Mammary epithelial cell (primary cell): ENCODE measurements at regions not wholly inside any gene's neighbourhood (a gene's known extent, or its start where the extent isn't known, plus 50 kb on each side); places are given as distances from the start of the nearest gene placed in this dataset.

ENCODE experiments used
- EZH2 ChIP-seq: IDR thresholded peaks from 2 replicates; pipeline ENCODE4 v1.6.1; 2012; ENCODE audit warnings: low read length, inconsistent platforms, borderline replicate concordance
- TF ChIP-seq, protein P1 (sequence below), 2 donors: IDR thresholded peaks in 1 of 2; conservative IDR thresholded peaks in 1 of 2; 2 replicates each; pipeline ENCODE4 v1.5.1; 2011 to 2012; ENCODE audit warnings: inconsistent platforms in 2 of 2, low read length in 2 of 2, mild to moderate bottlenecking in 2 of 2, control low read depth in 1 of 2, low read depth in 1 of 2; ENCODE audit not compliant: insufficient read depth in 1 of 2; ENCODE audit errors: extremely low read depth in 1 of 2

DNA sequence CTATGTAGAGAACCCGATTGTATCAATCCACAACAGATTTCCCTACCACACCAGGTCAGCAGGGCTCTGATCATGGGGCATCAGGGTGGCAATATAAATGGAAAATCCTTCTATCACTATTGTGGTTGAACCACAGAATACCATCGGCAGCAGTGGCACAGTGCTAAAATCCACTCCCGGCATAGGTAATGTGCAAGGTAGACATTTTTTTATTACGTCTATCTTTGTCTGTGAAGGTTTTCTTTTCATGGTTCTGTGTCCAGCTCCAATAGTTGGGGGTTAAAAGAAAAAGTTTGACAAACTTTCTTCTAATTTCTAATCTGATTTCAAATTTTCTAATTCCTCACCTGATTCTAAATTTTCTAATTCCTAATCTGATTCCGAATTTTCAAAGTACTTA, 302.7 kb upstream of the PREP start:
- TF ChIP-seq, protein P1, sequence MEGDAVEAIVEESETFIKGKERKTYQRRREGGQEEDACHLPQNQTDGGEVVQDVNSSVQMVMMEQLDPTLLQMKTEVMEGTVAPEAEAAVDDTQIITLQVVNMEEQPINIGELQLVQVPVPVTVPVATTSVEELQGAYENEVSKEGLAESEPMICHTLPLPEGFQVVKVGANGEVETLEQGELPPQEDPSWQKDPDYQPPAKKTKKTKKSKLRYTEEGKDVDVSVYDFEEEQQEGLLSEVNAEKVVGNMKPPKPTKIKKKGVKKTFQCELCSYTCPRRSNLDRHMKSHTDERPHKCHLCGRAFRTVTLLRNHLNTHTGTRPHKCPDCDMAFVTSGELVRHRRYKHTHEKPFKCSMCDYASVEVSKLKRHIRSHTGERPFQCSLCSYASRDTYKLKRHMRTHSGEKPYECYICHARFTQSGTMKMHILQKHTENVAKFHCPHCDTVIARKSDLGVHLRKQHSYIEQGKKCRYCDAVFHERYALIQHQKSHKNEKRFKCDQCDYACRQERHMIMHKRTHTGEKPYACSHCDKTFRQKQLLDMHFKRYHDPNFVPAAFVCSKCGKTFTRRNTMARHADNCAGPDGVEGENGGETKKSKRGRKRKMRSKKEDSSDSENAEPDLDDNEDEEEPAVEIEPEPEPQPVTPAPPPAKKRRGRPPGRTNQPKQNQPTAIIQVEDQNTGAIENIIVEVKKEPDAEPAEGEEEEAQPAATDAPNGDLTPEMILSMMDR (conservative IDR thresholded peaks at IDR 0.05 in 1 of 2, IDR thresholded peaks at IDR 0.05 in 1 of 2; ENCODE audit: extremely low read depth in 1 of 2, insufficient read depth in 1 of 2, low read depth in 1 of 2, low read length in 2 of 2): no peak
- TF ChIP-seq EZH2: no peak
